Endothelial cell of umbilical vein (primary cell): ENCODE measurements at regions not wholly inside any gene's neighbourhood (a gene's known extent, or its start where the extent isn't known, plus 50 kb on each side); places are given as distances from the start of the nearest gene placed in this dataset.

Source experiments
- BruUV-seq: library from RNA; stranded (reverse); fragments of 400-500 nt; replicated peaks from 2 replicates; lab custom pipeline; 2021; lab: Mats Ljungman, UMichigan
- CTCF ChIA-PET: fragments of 300-600, 350-600 bp; sonication (Branson Sonifier 250); formaldehyde crosslinking; loops from one replicate; lab custom pipeline; 2021; ENCODE audit warnings: antibody characterized with exemption, inconsistent platforms; lab: Charles Lee
- POLR2A ChIA-PET: fragments of 300-600, 350-600 bp; sonication (Branson Sonifier 250); formaldehyde crosslinking; loops from one replicate; lab custom pipeline; 2021; ENCODE audit warnings: antibody characterized with exemption, inconsistent platforms; lab: Charles Lee
- DNase-seq: peaks from one replicate; pipeline ENCODE4 v3.0.0-alpha.2; 2011; ENCODE audit warnings: low read depth, low spot score
- FAIRE-seq: peaks from 2 replicates; lab custom pipeline; 2011; peaks lifted over from hg19 to GRCh38; lab: Jason Lieb, UNC
- H2AFZ ChIP-seq: 2 replicates; pipeline ENCODE4 v1.6.0; 2012; ENCODE audit warnings: low read depth, low read length, control low read depth, inconsistent platforms
- H3K27ac ChIP-seq: 2 replicates; pipeline ENCODE4 v1.5.1; 2011; ENCODE audit warnings: low read depth, mild to moderate bottlenecking, control low read depth, low read length, moderate library complexity; ENCODE audit not compliant: insufficient read depth
- H3K27me3 ChIP-seq, 2 experiments: 2 replicates each; pipeline versions ENCODE4 v1.6.0 to v1.6.1; 2011; ENCODE audit warnings: low read length in 2 of 2, mixed read lengths in 1 of 2; ENCODE audit not compliant: control insufficient read depth in 2 of 2, insufficient read depth in 2 of 2
- H3K36me3 ChIP-seq, 2 experiments: 2 replicates in 1 of 2; 3 replicates in 1 of 2; pipeline ENCODE4 v1.5.1; 2011; ENCODE audit warnings: low read length in 2 of 2, mild to moderate bottlenecking in 1 of 2, moderate library complexity in 1 of 2; ENCODE audit not compliant: control insufficient read depth in 2 of 2, insufficient read depth in 2 of 2; ENCODE audit errors: extremely low read depth in 1 of 2
- H3K4me1 ChIP-seq: 3 replicates; pipeline ENCODE4 v1.5.1; 2011; ENCODE audit warnings: mild to moderate bottlenecking, low read length; ENCODE audit not compliant: control insufficient read depth, insufficient read depth; ENCODE audit errors: extremely low read depth
- H3K4me2 ChIP-seq: 2 replicates; pipeline ENCODE4 v1.6.1; 2011; ENCODE audit warnings: low read length, control low read depth, mixed read lengths; ENCODE audit not compliant: insufficient read depth
- H3K4me3 ChIP-seq, 3 experiments: fragments of 200-600 bp in 1 of 3; sonication (generic), shearing (Covaris generic) in 1 of 3; replicated peaks in 1 of 3; 2 replicates each; pipeline ENCODE4 v1.5.1; 2011 to 2016; ENCODE audit warnings: control low read depth in 3 of 3, low read length in 3 of 3, mild to moderate bottlenecking in 2 of 3, inconsistent platforms in 1 of 3, low read depth in 1 of 3, moderate library complexity in 1 of 3; ENCODE audit not compliant: insufficient read depth in 1 of 3
- H3K79me2 ChIP-seq: 2 replicates; pipeline ENCODE4 v1.6.0; 2012; ENCODE audit warnings: low read length, inconsistent platforms; ENCODE audit not compliant: control insufficient read depth, insufficient read depth
- H3K9ac ChIP-seq: replicated peaks from 2 replicates; pipeline ENCODE3; 2011; ENCODE audit warnings: low read length, control low read depth; ENCODE audit not compliant: insufficient read depth; ENCODE audit errors: extremely low read depth
- H3K9me1 ChIP-seq: replicated peaks from 3 replicates; pipeline ENCODE4 v1.6.0; 2011; ENCODE audit warnings: mild to moderate bottlenecking, low read length; ENCODE audit not compliant: control insufficient read depth, insufficient read depth; ENCODE audit errors: extremely low read depth
- H3K9me3 ChIP-seq: replicated peaks from 2 replicates; pipeline ENCODE4 v1.5.1; 2012; ENCODE audit warnings: low read length, inconsistent platforms; ENCODE audit not compliant: control insufficient read depth, insufficient read depth
- H4K20me1 ChIP-seq: replicated peaks from 2 replicates; pipeline ENCODE3; 2011; ENCODE audit warnings: mild to moderate bottlenecking, low read length; ENCODE audit not compliant: control insufficient read depth, insufficient read depth; ENCODE audit errors: extremely low read depth
- FOS ChIP-seq: IDR thresholded peaks from 2 replicates; pipeline ENCODE4 v1.6.1; 2011; ENCODE audit warnings: mild to moderate bottlenecking, low read length, moderate library complexity, borderline replicate concordance; ENCODE audit not compliant: insufficient read depth
- GATA2 ChIP-seq: IDR thresholded peaks from 2 replicates; pipeline ENCODE4 v1.7.0; 2011; ENCODE audit warnings: low read depth, mild to moderate bottlenecking, moderate library complexity, mixed read lengths, low read length; ENCODE audit not compliant: insufficient read length, insufficient read depth
- JUN ChIP-seq: IDR thresholded peaks from 2 replicates; pipeline ENCODE4 v1.6.1; 2011; ENCODE audit warnings: borderline replicate concordance, low read depth; ENCODE audit not compliant: insufficient read length, insufficient read depth
- MYC ChIP-seq: IDR thresholded peaks from one replicate; pipeline ENCODE4 v1.6.1; 2011; ENCODE audit warnings: mild to moderate bottlenecking, low read depth, low read length
- POLR2A ChIP-seq: IDR thresholded peaks from 2 replicates; pipeline ENCODE4 v1.6.1; 2012; ENCODE audit warnings: low read depth, mild to moderate bottlenecking, control low read depth, low read length
- POLR2AphosphoS5 ChIP-seq: IDR thresholded peaks from 2 replicates; pipeline ENCODE4 v1.6.1; 2012; ENCODE audit warnings: low read depth, mild to moderate bottlenecking, control low read depth, low read length, moderate library complexity; ENCODE audit not compliant: insufficient read depth
- dilution Hi-C: fragments of 300-500 bp; cut with MboI; formaldehyde crosslinking; loops from one replicate; pipeline ENCODE4 v1.15.0; 2019; ENCODE audit warnings: low sequenced_read_pairs; ENCODE audit not compliant: extremely low pct_ligation_motif_present
- intact Hi-C: fragments of 100-400 bp; cut with micrococcal nuclease; formaldehyde crosslinking; loops from one replicate; pipeline ENCODE4 v1.10.0; 2022
- TF ChIP-seq, protein P1 (sequence below), 2 donors: IDR thresholded peaks; 1 replicate in 1 of 2; 2 replicates in 1 of 2; pipeline ENCODE4 v1.5.1; 2011; ENCODE audit warnings: low read length in 2 of 2, mild to moderate bottlenecking in 2 of 2, moderate library complexity in 2 of 2, control low read depth in 1 of 2, inconsistent platforms in 1 of 2, low read depth in 1 of 2; ENCODE audit not compliant: insufficient read depth in 1 of 2; ENCODE audit errors: extremely low read depth in 1 of 2
- TF ChIP-seq, protein P2 (sequence below): IDR thresholded peaks from 2 replicates; pipeline ENCODE4 v1.6.1; 2011; ENCODE audit not compliant: insufficient read depth, insufficient read length

GRCh38 chr2:125584732-125585131 lies 1071.2 kb upstream of the GYPC start:
- intact Hi-C loops: no loop called here
- Histone ChIP-seq H4K20me1 (no peaks in the 10 kb centered on the region), H2AFZ (no peak overlapping the region), H3K4me2 (no peak overlapping the region), H3K27ac (no peak overlapping the region), H3K4me3 (no peak overlapping the region), H3K36me3 (no peaks in the 10 kb centered on the region), H3K9me3 (peaks cover 5% of the 10 kb centered on the region), H3K4me1 (no peaks in the 10 kb centered on the region), H3K27me3 (no peaks in the 10 kb centered on the region), H3K9ac (no peak overlapping the region), H3K9me1 (no peaks in the 10 kb centered on the region), H3K79me2 (no peaks in the 10 kb centered on the region)
- dilution Hi-C loops: no loop called here
- DNase-seq (no peak), FAIRE-seq (no peak)
- BruUV-seq: no TSS peak
- TF ChIP-seq FOS (no peak), POLR2AphosphoS5 (no peak), POLR2A (no peak), JUN (no peak), GATA2 (no peak)
- TF ChIP-seq, protein P1, sequence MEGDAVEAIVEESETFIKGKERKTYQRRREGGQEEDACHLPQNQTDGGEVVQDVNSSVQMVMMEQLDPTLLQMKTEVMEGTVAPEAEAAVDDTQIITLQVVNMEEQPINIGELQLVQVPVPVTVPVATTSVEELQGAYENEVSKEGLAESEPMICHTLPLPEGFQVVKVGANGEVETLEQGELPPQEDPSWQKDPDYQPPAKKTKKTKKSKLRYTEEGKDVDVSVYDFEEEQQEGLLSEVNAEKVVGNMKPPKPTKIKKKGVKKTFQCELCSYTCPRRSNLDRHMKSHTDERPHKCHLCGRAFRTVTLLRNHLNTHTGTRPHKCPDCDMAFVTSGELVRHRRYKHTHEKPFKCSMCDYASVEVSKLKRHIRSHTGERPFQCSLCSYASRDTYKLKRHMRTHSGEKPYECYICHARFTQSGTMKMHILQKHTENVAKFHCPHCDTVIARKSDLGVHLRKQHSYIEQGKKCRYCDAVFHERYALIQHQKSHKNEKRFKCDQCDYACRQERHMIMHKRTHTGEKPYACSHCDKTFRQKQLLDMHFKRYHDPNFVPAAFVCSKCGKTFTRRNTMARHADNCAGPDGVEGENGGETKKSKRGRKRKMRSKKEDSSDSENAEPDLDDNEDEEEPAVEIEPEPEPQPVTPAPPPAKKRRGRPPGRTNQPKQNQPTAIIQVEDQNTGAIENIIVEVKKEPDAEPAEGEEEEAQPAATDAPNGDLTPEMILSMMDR (IDR thresholded peaks at IDR 0.05; ENCODE audit: extremely low read depth in 1 of 2, insufficient read depth in 1 of 2, low read depth in 1 of 2, low read length in 2 of 2): no peak
- TF ChIP-seq, protein P2, sequence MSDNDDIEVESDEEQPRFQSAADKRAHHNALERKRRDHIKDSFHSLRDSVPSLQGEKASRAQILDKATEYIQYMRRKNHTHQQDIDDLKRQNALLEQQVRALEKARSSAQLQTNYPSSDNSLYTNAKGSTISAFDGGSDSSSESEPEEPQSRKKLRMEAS: no peak
- ChIA-PET CTCF (no interaction called here), POLR2A (no interaction called here)

- TF ChIP-seq MYC (no peak), POLR2AphosphoS5 (no peak), GATA2 (no peak), POLR2A (no peak), FOS (no peak)
- TF ChIP-seq, protein P2: no peak
- TF ChIP-seq, protein P1 (IDR thresholded peaks at IDR 0.05; ENCODE audit: extremely low read depth in 1 of 2, insufficient read depth in 1 of 2, low read depth in 1 of 2, low read length in 2 of 2): no peak
- dilution Hi-C loops (no loop called here), intact Hi-C loops (no loop called here)
- no peak overlapping the region for H3K9ac ChIP-seq
- no peaks in the 10 kb centered on the region for H3K27me3 ChIP-seq
- BruUV-seq: no TSS peak
- no peaks in the 10 kb centered on the region for H3K4me1 ChIP-seq
- no peak overlapping the region for H2AFZ ChIP-seq
- H3K27ac ChIP-seq: no peak overlapping the region
- ChIA-PET POLR2A (no interaction called here), CTCF (no interaction called here)
- H3K9me1 ChIP-seq: no peaks in the 10 kb centered on the region
- DNase-seq (no peak), FAIRE-seq (no peak)
- no peak overlapping the region for H3K4me3 ChIP-seq
- peaks cover 8% of the 10 kb centered on the region for H3K9me3 ChIP-seq
- no peaks in the 10 kb centered on the region for H3K79me2 ChIP-seq
- no peaks in the 10 kb centered on the region for H3K36me3 ChIP-seq
- H4K20me1 ChIP-seq: no peaks in the 10 kb centered on the region
- no peak overlapping the region for H3K4me2 ChIP-seq
These were observed 1067.2 kb upstream of the GYPC start for GRCh38 chr2:125588780-125589179.
